Umbilical cord (tissue), 1 donor: ENCODE measurements at regions not wholly inside any gene's neighbourhood (a gene's known extent, or its start where the extent isn't known, plus 50 kb on each side); places are given as distances from the start of the nearest gene placed in this dataset.
"Not testable (repeated sequence)": the region's sequence is repeated elsewhere in the genome, so short reads cannot be mapped to it uniquely, and the experiment has no call there.

Source experiments
- DNase-seq: peaks from one replicate; pipeline ENCODE4 v3.0.0-alpha.2; 2015; ENCODE audit warnings: low spot score

DNA sequence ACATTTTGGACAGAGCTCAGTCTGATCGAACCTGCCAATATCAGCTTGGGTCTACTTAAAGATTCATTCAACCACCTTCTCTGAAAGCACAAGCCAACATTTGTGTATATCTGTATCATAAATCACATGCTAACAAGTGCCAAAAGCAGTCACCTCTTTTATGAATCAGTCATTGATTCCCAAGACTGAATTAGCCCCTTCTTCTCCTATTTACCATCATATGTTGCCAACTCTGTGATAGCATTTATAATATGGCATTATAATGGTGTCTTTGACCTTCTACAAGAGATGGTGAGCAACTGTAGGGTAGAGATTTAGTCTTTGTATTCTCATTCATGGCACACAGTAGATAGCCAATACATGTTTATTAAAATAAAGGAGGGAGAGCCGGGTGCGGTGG, 61.4 kb downstream of the DDX53 start:
- DNase-seq = no peak

DNA sequence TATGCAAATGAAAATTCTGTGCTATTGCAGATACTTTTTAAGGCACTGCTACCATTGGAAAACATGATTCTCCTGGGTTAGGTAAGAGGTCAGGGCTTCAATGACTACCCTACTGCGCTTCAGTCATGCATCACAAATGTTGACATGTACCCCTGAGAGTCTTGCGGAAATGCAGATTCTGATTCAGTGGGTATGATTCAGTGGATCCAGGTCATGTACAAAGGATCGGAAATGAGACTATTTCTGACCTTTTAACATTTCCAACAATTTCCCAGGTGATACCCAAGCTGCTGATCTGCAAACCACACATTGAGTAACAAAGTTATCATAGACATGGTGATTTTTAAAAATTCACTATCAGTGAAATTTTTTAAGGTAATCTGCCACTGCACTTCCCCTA, 62.6 kb downstream of the DDX53 start:
- no peak for DNase-seq

DNA sequence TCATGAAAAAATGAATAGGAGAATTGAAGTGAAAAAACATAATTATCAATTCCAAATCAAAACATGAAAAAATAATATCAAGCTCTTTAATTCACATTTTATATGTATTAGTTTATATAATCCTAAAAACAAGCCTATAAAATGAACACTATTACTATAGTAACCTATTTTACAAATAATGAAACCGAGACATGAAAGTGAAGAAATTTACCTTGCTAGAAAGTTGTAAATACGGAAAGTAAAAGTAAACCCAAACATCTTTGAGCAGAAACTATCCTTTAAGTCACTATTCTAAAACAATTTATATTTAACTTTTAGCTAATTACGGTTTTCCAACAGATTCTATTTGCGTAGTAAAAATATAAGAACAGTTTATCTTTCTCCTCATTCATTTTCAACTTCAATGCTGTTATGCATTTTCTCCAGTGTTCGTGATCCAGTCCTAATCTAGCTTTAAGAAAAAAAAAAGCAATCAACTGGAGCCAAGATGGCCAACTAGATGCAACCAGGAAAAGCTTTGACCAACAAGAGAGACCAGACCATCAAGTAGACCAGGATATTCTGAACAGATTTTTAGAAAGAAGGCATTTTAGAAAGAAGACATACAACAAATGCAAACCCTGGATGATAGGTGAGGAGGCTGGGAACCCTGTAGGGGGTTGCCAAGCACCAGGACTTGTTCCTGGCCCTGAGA, 67.0 kb downstream of the DDX53 start:
- no peak for DNase-seq

DNA sequence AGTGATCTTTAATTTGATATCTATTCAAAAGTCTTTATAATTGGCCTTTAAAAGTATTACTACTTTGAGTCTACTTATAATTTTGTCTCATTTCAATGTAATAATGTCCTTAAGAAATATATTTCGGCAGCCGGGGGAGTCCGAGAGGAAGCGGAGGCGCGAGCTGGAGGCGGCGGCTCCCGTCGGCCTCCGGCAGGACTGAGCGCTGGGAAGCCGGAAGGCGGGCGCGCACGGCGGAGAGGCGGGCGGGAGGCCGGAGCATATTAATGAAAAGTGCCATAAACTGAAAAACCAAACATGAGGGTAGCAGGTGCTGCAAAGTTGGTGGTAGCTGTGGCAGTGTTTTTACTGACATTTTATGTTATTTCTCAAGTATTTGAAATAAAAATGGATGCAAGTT, 75.7 kb downstream of the DDX53 start:
- not testable (repeated sequence) for DNase-seq

DNA sequence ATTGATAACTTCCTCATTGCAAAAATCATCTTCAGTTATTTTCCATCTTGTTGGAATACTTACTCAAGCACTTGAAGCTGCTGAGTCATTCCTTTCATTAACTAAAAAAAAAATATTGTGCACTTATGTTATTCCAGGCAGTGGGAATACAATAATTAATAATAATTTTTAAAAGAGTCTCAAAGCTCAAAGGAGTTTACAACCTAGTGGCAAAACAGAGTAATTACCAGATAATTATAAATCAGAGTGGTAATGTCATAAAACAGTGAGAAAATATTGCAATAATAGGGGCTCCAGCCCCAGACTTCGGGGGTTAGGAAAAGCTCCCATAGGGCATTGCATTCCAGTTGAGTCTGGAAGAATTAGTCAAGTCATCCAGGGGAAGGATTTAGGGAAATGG, 79.6 kb downstream of the DDX53 start:
- no peak for DNase-seq

DNA sequence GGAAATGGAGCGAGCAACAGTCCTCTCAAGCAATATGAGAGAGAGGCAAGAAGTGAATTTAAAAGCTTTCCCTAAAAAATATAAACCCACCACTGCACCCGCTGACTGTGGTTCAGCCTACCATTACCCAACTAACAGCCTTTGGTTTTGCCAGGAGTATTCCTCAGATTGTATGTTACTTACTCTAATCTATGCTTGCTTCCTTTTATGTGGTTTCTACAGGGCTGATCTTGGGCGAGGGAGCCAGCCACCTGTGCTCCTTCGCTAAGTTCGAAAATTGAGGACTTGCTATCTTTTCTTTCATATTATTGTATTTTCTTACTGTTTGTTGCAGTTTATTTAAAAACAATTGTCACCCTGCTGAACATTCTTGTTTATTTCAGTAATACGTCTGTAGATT, 101.1 kb downstream of the DDX53 start:
- no peak for DNase-seq

DNA sequence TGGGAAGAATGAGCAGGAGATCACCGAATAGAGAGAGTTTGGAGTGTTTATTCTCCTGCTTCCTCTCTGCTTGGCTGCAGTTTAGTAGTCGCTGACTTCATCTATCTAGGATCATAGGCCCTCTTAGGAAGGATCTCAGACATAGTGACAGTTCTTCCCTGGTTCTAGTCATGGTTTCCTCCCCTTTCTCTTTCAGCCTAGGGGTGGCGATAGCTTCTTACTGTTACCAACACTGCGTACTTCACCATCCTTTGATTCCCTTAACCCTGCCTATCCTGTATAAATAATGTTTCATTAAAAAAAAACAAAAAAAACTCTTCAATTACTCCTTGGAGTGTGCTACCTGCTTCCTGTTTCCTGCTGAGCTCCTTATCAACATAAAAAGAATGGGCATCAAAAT, 103.8 kb downstream of the DDX53 start:
- DNase-seq = no peak

DNA sequence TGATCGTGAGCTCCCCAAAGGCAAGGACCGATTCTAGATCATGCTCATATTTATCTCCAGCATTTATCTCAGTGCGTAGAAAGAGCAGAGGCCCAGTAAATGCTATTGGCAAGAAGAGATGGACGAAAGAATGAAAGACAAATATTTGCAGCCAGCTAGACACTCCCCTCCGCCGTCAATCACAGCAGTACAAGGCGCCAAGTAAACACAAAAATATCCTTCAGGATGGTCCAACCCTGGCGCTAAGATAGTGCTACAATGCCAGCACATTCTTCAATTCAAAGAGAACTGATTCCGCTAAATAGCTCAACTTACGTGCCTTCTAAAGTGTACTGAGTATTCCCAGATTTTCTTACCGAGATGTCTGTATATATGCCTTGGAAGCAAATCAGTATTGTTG, 114.5 kb downstream of the DDX53 start:
- DNase-seq = no peak

DNA sequence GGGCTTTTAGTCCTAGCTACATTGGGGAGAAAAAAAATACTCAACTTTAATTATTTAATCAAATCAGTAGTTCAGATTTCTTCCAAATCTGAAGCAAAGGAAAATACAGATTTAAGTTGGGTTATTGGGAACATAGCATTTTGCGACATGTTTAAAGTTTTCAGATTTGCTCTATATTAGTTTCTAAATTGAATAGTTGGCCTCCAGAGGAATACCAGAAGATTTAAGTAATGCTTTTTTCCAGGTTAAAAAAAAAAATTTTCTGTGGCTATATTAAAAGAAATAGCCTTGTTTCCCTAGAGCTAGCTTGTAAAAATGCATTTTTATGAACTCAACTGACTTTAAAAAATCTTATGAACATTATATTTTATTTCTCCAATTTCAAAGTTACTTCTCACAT, 115.9 kb downstream of the DDX53 start:
- no peak for DNase-seq

DNA sequence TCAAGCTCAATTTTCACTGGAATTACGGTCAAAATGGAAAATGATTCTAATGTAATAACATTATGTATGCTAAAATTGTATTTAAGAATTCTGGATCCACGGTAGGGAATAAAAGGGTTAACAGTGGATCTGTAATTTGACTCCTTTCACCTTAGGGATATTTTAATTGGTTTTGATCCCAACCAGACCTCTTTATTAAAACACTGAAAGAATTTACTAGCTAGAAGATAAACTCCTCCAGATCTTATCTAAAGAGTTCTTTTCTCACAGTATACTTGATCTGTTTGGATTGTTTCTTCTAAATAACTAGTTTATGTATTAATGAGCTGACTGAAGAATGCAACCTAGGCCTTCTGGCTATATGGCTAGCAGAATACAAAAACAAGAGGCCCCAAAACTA, 118.4 kb downstream of the DDX53 start:
- DNase-seq = no peak

DNA sequence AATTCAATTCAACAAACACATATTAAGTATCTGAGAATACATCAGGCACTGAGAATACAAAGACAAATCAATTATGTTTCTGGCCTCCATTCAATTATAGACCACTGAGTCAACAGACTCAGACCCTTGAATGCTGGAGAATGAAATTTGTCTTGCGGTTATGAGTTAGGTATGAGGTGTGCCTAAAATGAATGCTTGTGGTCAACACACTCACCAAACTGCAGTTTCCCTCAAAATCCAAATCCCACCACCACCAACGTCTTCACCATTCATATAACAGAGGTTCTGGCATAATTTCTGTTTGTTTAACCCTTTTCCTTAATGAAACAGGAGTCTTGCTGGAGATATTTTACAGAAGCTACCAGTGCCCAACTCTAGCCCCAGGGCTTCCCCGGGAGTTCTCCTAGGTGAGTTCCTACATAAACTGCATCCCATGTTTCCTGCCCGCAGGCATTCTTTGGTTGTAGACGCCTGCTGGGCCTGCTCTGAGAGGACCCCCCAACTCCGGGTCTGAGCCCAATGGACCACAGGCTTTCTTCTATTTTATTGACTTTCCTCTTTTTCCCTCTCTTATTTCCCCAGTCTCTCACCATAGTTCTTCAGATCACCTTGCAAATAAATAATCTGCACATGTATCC, 119.2 kb downstream of the DDX53 start:
- no peak for DNase-seq

DNA sequence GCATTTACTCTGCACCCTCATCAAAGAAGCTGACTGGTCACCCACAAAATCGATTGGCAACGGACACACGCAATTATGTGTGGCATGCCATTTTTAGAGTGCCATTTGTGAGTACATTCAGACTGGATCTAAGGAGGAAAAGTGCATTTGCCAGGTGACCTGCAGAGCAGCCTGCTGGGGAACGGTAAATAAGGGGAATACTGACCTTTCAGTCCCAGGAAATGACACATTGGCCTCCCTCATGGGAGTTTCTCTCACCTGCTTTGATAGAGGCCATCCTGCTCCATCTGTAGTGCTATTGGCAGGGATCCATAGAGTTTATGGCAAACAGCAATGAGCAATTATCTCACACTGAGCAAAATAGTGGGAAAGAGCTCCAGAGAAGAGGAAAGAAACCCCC, 127.8 kb downstream of the DDX53 start:
- DNase-seq = no peak

DNA sequence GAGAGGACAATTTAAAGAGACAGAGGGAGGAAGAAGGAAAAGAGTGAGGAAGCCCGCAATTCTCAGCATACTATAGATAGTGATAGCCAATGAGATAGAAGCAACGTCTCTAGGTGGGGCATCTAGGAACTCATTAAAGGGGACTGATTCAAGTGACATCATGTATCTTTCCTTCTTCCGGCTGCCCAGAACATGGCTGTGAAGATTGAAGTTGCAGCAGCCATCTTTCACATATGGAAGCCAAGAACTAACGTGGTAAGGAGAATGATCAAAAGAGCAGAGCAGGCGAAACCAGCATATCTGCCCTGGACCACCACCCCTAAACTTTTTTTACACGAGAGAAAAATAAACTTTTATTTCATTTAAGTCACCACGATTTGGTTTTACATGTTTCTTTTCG, 133.8 kb downstream of the DDX53 start:
- DNase-seq = no peak

DNA sequence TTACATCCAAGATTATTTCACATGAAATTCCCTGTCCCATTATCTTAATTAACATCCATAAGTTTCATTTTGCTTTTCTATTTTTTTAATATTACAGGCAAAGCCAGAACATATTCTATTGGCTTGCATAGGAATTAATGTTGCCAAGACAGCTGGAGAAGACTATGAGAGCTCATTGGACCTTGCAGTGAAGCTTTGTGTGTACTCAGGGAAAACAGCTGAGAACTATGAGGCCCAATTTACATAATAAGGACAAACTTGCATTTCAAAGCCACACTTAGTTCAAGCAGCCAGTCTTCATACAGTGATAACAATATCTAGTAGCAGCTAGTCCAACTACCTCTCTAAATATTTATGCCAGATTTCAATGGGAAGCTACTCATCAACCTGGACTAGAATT, 134.4 kb downstream of the DDX53 start:
- no peak for DNase-seq

DNA sequence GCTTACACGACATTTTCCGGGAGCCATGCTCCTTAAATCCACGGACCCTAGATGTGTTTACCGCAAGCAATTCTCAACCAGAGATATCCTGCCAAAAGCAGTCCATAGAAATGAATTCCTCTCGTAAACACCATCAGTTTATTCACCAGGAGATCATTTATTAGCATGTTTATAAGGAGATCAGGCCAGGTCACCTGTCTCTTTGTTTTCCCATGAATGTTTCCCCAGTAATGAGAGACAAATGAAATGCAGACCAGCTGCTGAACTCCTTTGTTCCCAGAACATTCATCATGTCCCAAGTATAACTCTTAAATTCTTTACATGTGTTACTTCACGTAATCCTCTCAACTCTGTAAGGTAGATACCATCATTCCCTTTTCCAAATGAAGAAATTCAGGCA, 137.1 kb downstream of the DDX53 start:
- DNase-seq = no peak

DNA sequence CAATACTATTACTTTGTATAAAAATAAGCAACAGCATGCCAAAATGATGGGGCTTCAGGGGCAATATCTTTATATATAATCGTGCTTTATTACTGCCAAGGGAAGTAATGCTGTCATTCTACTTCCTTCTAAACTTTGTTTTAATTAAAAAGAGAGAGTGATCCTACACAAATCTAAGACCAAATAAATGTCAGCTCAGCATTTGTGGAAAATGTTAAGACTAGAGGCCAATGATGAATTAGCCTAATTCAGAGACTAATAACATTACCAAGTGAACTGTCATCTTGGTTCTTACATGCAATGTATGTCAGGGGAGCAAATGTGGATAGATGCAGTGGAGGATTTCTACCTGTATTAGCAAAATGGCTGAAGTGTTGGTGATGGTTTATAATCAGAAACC, 166.4 kb upstream of the PTCHD1 start:
- DNase-seq = no peak

DNA sequence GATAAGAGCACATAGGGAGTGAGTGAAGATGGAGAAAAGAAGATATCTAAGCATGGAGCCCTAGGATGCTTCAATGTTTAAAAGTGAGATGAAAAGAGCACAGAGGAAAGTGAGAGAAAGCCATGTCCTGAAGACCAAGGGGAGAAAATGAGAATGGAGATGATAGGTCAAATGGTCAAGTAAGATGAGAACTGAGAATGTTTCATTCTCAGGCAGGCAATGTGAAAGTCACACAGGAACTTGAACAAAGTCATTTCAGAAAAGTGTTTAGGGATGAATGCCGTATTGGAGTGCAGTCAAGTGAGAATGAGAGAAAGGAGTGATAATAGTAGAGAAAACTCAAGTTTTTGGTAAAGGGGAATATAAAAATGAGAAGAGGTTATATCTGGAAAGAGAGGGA, 148.7 kb upstream of the PTCHD1 start:
- DNase-seq = no peak

DNA sequence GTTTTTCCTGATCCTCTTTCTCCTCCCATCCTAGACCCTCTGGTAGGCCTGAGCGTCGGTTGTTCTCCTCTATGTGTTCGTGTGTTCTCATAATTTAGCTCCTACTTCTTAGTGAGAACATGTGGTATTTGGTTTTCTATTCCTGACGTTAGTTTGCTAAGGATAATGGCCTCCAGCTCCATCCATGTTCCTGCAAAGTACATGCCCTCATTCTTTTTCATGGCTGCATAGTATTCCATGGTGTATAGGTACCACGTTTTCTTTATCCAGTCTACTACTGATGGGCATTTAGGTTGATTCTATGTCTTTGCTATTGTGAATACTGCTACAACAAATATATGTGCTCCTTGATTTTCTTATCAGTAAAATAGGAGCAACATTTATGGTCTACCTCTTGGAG, 146.8 kb upstream of the PTCHD1 start:
- no peak for DNase-seq

DNA sequence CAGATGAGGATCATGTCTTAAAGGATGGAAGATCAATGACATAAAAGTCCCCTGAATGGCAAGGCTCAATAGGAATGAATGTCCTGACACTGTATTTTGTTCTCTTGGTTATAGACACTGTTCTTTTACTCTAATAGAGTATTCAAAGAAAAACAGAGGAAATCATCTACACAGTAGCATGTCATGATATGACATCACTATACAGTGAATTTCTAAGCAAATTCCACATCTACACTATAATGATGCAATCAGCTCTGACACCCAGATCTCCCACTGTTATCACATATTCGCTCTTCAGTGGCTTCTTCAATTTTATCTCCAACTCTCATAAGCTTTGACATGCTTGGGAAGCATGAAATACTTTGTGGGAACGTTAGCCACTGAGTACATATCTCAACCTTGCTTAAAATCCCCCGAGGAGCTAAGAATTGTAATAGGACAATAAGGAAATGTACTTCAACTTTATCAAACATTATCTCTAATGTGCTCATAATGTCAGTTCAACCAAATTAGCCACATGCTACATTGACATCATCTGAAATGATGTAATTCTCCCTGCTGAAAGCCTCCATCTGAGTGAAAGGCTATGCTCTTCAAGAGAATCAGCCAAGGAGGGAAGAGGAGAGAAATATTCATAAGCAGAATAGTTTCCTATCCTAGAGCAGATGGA, 139.6 kb upstream of the PTCHD1 start:
- no peak for DNase-seq

DNA sequence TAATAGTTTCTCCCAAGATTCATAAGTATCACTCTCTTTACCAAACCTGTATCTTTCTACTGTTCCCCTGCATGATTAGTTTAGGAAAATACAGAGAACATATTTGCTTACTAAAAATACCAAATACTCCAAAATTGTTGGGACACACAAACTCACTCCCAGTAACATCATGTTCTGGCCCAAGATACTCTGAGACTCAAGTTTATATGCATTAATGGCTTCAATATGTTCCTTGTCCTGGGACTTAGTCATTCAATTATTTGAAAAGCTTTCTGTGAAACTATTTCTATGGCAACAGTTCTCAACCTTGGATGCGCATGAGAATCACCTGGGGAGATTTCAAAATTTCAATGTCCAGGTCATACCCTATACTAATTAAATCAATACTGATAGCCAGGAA, 138.9 kb upstream of the PTCHD1 start:
- no peak for DNase-seq

DNA sequence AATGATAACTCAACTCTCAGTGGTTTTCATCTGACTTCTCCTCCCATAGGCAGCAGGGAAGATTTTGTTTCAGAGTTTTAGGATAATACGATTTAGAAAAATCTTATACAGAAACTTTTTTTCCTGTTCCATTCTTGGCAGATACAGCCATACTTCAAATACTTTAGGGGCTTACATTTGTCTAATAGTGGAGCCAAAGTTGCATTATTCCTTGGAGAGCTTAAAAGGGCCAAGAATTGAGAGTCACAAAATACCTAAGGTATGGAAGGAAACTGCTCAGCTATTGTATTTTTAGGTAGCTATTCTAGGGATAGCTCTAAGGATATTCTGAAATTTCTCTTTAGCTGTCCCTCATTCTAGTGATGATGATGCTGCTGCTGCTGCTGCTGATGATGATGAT, 132.9 kb upstream of the PTCHD1 start:
- DNase-seq = no peak

DNA sequence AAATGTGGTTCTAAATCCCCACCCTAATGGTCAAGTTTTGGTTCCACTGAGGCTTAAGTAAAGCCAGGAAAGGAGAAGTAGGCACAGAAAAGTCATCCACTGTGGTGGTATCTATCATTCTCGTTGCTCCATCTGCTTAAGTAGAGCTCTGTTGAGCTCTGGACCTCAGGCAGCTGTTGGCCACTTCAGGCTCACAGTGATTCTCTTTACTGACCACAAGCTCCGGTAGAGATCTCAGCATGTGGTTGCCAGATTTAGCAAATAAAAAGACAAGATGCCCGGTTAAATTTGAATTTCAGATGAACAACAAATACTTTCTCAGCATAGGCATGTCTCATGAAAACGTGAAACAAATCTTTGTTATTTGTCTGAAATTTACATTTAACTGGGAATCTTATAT, 132.3 kb upstream of the PTCHD1 start:
- no peak for DNase-seq

DNA sequence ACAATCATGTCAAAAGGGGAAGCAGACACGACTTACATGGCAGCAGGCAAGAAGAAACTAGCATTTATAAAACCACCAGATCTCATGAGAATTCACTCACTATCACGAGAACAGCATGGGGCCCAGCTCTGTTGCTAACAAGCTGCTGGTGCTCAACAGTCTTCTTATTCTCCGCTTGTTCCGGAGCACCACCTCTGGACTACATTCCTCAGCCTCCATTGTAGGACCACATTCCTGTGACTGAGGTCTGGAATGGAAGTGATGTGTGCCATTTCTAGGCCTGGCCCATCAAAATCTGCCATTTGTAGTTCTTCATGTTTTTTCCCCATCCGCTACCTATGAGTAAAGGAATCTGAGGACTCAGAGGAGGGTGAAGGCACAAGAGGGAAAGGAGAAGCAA, 111.5 kb upstream of the PTCHD1 start:
- DNase-seq = no peak
